ENCODE measurements at regions not wholly inside any gene's neighbourhood (a gene's known extent, or its start where the extent isn't known, plus 50 kb on each side); places are given as distances from the start of the nearest gene placed in this dataset.

DNA sequence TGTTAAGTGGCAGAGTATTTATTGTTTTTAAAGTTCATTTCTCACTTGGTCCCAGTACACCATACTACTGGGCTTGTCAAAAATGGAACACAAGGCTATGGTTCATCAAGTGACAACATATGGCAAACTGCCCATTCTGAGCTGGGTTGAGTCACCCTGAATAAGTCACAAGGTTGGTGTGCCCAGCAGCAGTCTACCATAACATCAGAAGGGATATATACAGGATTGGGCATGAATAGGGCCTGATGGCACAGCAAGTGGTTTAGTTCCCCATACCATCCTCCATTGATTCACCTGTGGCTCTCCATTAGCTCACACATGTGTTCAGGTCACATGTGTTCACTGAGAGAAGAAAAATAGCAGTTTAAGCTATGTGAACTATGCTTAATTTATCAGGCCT, 249.8 kb upstream of the PRDM9 start:
- H3K9ac ChIP-seq: no peak overlapping the region
- H3K9me3 ChIP-seq (ENCODE audit: control insufficient read depth, low read length): no peaks in the 10 kb centered on the region
- TF ChIP-seq, protein P1, sequence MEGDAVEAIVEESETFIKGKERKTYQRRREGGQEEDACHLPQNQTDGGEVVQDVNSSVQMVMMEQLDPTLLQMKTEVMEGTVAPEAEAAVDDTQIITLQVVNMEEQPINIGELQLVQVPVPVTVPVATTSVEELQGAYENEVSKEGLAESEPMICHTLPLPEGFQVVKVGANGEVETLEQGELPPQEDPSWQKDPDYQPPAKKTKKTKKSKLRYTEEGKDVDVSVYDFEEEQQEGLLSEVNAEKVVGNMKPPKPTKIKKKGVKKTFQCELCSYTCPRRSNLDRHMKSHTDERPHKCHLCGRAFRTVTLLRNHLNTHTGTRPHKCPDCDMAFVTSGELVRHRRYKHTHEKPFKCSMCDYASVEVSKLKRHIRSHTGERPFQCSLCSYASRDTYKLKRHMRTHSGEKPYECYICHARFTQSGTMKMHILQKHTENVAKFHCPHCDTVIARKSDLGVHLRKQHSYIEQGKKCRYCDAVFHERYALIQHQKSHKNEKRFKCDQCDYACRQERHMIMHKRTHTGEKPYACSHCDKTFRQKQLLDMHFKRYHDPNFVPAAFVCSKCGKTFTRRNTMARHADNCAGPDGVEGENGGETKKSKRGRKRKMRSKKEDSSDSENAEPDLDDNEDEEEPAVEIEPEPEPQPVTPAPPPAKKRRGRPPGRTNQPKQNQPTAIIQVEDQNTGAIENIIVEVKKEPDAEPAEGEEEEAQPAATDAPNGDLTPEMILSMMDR (IDR thresholded peaks at IDR 0.05): no peak
- no peak overlapping the region for H3K4me3 ChIP-seq (ENCODE audit: low read depth, low read length)
- no peak overlapping the region for H3K4me2 ChIP-seq (ENCODE audit: low read length)
- H3K27me3 ChIP-seq (ENCODE audit: control insufficient read depth, insufficient read depth, low read length): no peaks in the 10 kb centered on the region
- no peak overlapping the region for H2AFZ ChIP-seq
- H3K4me1 ChIP-seq: no peaks in the 10 kb centered on the region
- no peaks in the 10 kb centered on the region for H3K79me2 ChIP-seq
- H3K27ac ChIP-seq: no peak overlapping the region
- H3K36me3 ChIP-seq (ENCODE audit: control insufficient read depth, insufficient read depth, low read length): no peaks in the 10 kb centered on the region

DNA sequence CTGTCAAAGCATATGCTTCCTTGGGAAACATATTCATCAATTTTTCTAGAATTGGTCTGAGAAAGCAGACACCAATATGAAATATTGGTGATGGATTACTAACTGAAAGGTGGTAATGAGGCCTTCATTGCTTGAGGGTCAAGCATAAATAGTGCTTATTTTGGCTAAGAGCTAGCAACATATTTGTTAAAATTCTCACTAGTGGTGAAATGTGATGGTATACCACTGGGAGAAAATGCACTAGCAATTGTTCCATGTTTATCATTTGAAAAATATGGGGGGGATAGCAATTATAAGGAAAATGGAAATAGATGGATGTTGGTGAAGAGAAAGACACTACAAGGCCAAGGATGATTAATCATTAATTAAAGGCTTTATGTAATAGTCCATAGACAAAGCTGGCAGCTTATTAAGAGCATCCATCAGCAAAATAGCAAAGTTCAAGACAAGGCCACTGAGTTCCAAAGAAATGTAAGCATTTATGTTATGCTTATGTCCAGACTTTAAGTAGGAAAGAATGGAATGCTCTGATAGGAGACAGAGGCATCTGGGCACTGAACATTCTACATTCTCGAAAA, 253.7 kb upstream of the PRDM9 start:
- Histone ChIP-seq H3K4me3 (ENCODE audit: low read depth, low read length) (no peak overlapping the region), H3K9me3 (ENCODE audit: control insufficient read depth, low read length) (no peaks in the 10 kb centered on the region), H3K4me2 (ENCODE audit: low read length) (no peak overlapping the region), H3K4me1 (no peaks in the 10 kb centered on the region), H3K27me3 (ENCODE audit: control insufficient read depth, insufficient read depth, low read length) (no peaks in the 10 kb centered on the region), H3K79me2 (no peaks in the 10 kb centered on the region), H3K9ac (no peak overlapping the region), H3K36me3 (ENCODE audit: control insufficient read depth, insufficient read depth, low read length) (no peaks in the 10 kb centered on the region), H3K27ac (no peak overlapping the region), H2AFZ (no peak overlapping the region)
- TF ChIP-seq, protein P1 (IDR thresholded peaks at IDR 0.05): no peak

DNA sequence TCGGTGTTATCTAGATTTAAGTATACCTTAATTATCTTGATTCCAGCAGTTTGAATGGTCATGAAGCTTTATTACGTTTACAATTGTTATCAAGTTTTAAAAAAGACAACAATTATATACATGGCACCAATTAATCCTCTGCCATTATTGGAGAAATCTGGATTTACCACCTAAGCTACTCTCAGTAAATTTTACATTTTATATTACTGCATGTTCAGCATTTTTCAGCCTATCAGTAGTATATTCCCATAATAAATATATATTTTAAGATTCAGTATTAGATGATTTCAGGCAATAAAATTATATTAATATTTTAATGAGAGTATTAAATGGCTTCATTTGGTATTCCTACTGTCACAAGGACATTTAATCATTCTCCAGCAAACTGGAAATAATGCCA, 264.5 kb upstream of the PRDM9 start:
- Histone ChIP-seq H3K9me3 (ENCODE audit: control insufficient read depth, low read length) (no peaks in the 10 kb centered on the region), H3K27ac (no peak overlapping the region), H3K36me3 (ENCODE audit: control insufficient read depth, insufficient read depth, low read length) (no peaks in the 10 kb centered on the region), H3K4me3 (ENCODE audit: low read depth, low read length) (no peak overlapping the region), H2AFZ (no peak overlapping the region), H3K4me2 (ENCODE audit: low read length) (no peak overlapping the region), H3K79me2 (no peaks in the 10 kb centered on the region), H3K27me3 (ENCODE audit: control insufficient read depth, insufficient read depth, low read length) (no peaks in the 10 kb centered on the region), H3K9ac (no peak overlapping the region), H3K4me1 (no peaks in the 10 kb centered on the region)
- TF ChIP-seq, protein P1 (IDR thresholded peaks at IDR 0.05): no peak

DNA sequence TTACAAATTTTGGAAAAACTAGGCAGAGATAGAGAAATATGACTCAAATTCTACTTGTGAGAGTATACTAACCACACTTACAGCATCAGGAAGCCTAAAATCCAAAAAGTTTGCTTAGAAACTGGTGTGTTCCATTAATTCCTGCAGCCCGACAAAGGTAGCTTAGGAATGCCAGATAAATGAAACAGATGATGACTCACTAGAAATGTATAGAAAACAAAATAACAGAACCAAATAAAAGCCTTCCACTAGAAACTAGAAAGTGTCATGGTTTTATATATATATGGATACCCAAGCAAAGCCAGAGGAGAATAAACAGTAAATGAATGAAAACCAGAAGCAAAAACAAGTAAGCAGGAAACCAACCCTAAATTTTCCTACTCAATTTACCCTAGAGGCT, 272.2 kb upstream of the PRDM9 start:
- H3K27me3 ChIP-seq (ENCODE audit: control insufficient read depth, insufficient read depth, low read length): no peaks in the 10 kb centered on the region
- H3K4me1 ChIP-seq: no peaks in the 10 kb centered on the region

DNA sequence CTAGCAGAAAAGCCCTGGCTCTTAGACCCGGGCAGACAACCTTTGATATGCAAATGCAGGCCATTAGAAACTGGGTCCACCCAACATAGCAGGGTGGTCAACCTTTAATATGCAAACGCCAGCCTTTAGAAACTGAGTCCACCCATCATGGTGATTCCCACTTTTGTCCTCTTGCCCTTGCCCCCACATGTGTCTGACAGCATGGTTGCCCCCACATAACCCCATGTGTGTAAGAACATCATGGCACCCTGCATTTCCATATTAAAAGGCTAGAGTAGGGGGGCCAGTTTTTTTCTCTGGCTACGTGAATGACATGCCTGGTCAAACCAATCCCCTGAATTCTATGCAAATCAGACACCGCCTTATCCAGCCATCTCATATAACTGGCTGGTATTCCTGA, 273.2 kb upstream of the PRDM9 start:
- Histone ChIP-seq H3K4me3 (ENCODE audit: low read depth, low read length) (no peak overlapping the region), H3K4me2 (ENCODE audit: low read length) (no peak overlapping the region), H3K9ac (no peak overlapping the region), H3K36me3 (ENCODE audit: control insufficient read depth, insufficient read depth, low read length) (no peaks in the 10 kb centered on the region), H3K9me3 (ENCODE audit: control insufficient read depth, low read length) (no peaks in the 10 kb centered on the region), H3K27ac (no peak overlapping the region), H3K79me2 (no peaks in the 10 kb centered on the region), H3K4me1 (no peaks in the 10 kb centered on the region), H2AFZ (no peak overlapping the region), H3K27me3 (ENCODE audit: control insufficient read depth, insufficient read depth, low read length) (no peaks in the 10 kb centered on the region)
- TF ChIP-seq, protein P1 (IDR thresholded peaks at IDR 0.05): no peak

More for the DNA sequence above, 272.2 kb upstream of the PRDM9 start:
- Histone ChIP-seq H3K9ac (no peak overlapping the region), H2AFZ (no peak overlapping the region), H3K4me2 (ENCODE audit: low read length) (no peak overlapping the region), H3K36me3 (ENCODE audit: control insufficient read depth, insufficient read depth, low read length) (no peaks in the 10 kb centered on the region), H3K9me3 (ENCODE audit: control insufficient read depth, low read length) (no peaks in the 10 kb centered on the region), H3K79me2 (no peaks in the 10 kb centered on the region), H3K27ac (no peak overlapping the region), H3K4me3 (ENCODE audit: low read depth, low read length) (no peak overlapping the region)
- TF ChIP-seq, protein P1 (IDR thresholded peaks at IDR 0.05): no peak
